CD4-positive, alpha-beta memory T cell (primary cell): ENCODE measurements at regions not wholly inside any gene's neighbourhood (a gene's known extent, or its start where the extent isn't known, plus 50 kb on each side); places are given as distances from the start of the nearest gene placed in this dataset.

Experiments used
- CTCF ChIA-PET: fragments of 350-600 bp; sonication (Branson Sonifier 250); formaldehyde crosslinking; loops from one replicate; lab custom pipeline; 2021; ENCODE audit warnings: inconsistent platforms; ENCODE audit not compliant: partially characterized antibody; lab: Charles Lee
- POLR2A ChIA-PET: fragments of 350-600 bp; sonication (Branson Sonifier 250); formaldehyde crosslinking; loops from one replicate; lab custom pipeline; 2021; ENCODE audit not compliant: partially characterized antibody; lab: Charles Lee
- DNase-seq, 5 donors: peaks; one replicate each; pipeline versions ENCODE4 v3.0.0 to v3.0.0-alpha.2; 2020 to 2022; ENCODE audit warnings: mixed read lengths in 1 of 5
- H3K27ac ChIP-seq: one replicate; pipeline ENCODE4 v1.7.0; 2013; ENCODE audit warnings: low read depth, low read length
- H3K27me3 ChIP-seq: 2 replicates; pipeline ENCODE4 v1.7.0; 2013; ENCODE audit warnings: mild to moderate bottlenecking, low read length, moderate library complexity; ENCODE audit not compliant: insufficient read depth
- H3K36me3 ChIP-seq: 2 replicates; pipeline ENCODE4 v1.7.0; 2013; ENCODE audit warnings: mild to moderate bottlenecking, low read length, moderate library complexity; ENCODE audit not compliant: insufficient read depth
- H3K4me1 ChIP-seq: 2 replicates; pipeline ENCODE4 v1.7.0; 2013; ENCODE audit warnings: mild to moderate bottlenecking, low read length, moderate library complexity; ENCODE audit not compliant: insufficient read depth
- H3K4me3 ChIP-seq, 2 donors: one replicate each; pipeline ENCODE4 v1.7.0; 2013; ENCODE audit warnings: low read length in 2 of 2, mild to moderate bottlenecking in 1 of 2
- H3K9me3 ChIP-seq, 2 donors: one replicate each; pipeline ENCODE4 v1.7.0; 2013; ENCODE audit warnings: low read length in 2 of 2, control low read depth in 1 of 2; ENCODE audit not compliant: control insufficient read depth in 1 of 2
- H3K27ac Mint-ChIP-seq, 7 donors: one replicate each; pipeline ENCODE4 v1.8.0; 2020 to 2021; ENCODE audit warnings: mixed read lengths in 7 of 7, mild to moderate bottlenecking in 6 of 7, inconsistent platforms in 3 of 7, moderate library complexity in 3 of 7
- H3K27me3 Mint-ChIP-seq, 2 donors: one replicate each; pipeline ENCODE4 v1.8.0; 2020 to 2021; ENCODE audit warnings: mixed read lengths in 2 of 2
- H3K36me3 Mint-ChIP-seq, 2 donors: one replicate each; pipeline ENCODE4 v1.8.0; 2020 to 2021; ENCODE audit warnings: mixed read lengths in 2 of 2, inconsistent platforms in 1 of 2, mild to moderate bottlenecking in 1 of 2
- H3K4me1 Mint-ChIP-seq, 4 donors: one replicate each; pipeline ENCODE4 v1.8.0; 2020 to 2021; ENCODE audit warnings: mixed read lengths in 4 of 4, mild to moderate bottlenecking in 1 of 4
- H3K4me3 Mint-ChIP-seq, 8 donors: one replicate each; pipeline ENCODE4 v1.8.0; 2020 to 2021; ENCODE audit warnings: mixed read lengths in 8 of 8, mild to moderate bottlenecking in 7 of 8, moderate library complexity in 6 of 8, inconsistent platforms in 3 of 8
- H3K9me3 Mint-ChIP-seq, 8 donors: one replicate each; pipeline ENCODE4 v1.8.0; 2020 to 2021; ENCODE audit warnings: mixed read lengths in 8 of 8, mild to moderate bottlenecking in 5 of 8, inconsistent platforms in 3 of 8, moderate library complexity in 1 of 8
- intact Hi-C: fragments of 100-400 bp; cut with micrococcal nuclease; formaldehyde crosslinking; loops from one replicate; pipeline ENCODE4 v1.15.1; 2023

- no peaks in the 10 kb centered on the region for H3K4me1 Mint-ChIP-seq
- Histone ChIP-seq H3K27ac (no peak overlapping the region), H3K36me3 (no peaks in the 10 kb centered on the region), H3K9me3 (no peaks in the 10 kb centered on the region), H3K4me1 (no peaks in the 10 kb centered on the region), H3K27me3 (no peaks in the 10 kb centered on the region), H3K4me3 (no peak overlapping the region)
- no peak for DNase-seq
- H3K27me3 Mint-ChIP-seq, result no peaks in the 10 kb centered on the region
- H3K27ac Mint-ChIP-seq, result no peak overlapping the region
- H3K9me3 Mint-ChIP-seq, result peaks cover 3 to 18% (median 6%) of the 10 kb centered on the region in 8 donors
- ChIA-PET CTCF (no interaction called here), POLR2A (no interaction called here)
- H3K4me3 Mint-ChIP-seq, result no peak overlapping the region
- intact Hi-C loops, result no loop called here
- no peaks in the 10 kb centered on the region for H3K36me3 Mint-ChIP-seq
Observed at GRCh38 chr3:80368616-80369015, 600.8 kb upstream of the ROBO1 start.

GRCh38 chr3:80366808-80367548 lies 599.2 kb upstream of the ROBO1 start:
- DNase-seq, result no peak
- no peaks in the 10 kb centered on the region for H3K4me1 ChIP-seq
- no peaks in the 10 kb centered on the region for H3K36me3 ChIP-seq
- peaks cover 0 to 1% (median 0%) of the 10 kb centered on the region in 4 donors for H3K4me1 Mint-ChIP-seq
- no peaks in the 10 kb centered on the region for H3K27me3 Mint-ChIP-seq
- POLR2A ChIA-PET, result no interaction called here
- H3K27me3 ChIP-seq, result no peaks in the 10 kb centered on the region
- H3K27ac ChIP-seq, result no peak overlapping the region
- CTCF ChIA-PET, result no interaction called here
- H3K9me3 Mint-ChIP-seq, result peaks cover 2 to 14% (median 5%) of the 10 kb centered on the region in 8 donors
- intact Hi-C loops, result no loop called here
- H3K4me3 ChIP-seq, result no peak overlapping the region
- no peaks in the 10 kb centered on the region for H3K9me3 ChIP-seq
- no peak overlapping the region for H3K27ac Mint-ChIP-seq
- H3K36me3 Mint-ChIP-seq, result no peaks in the 10 kb centered on the region
- no peak overlapping the region for H3K4me3 Mint-ChIP-seq

GRCh38 chr3:80357761-80358160 lies 590.0 kb upstream of the ROBO1 start:
- Mint-ChIP-seq H3K36me3 (no peaks in the 10 kb centered on the region), H3K27me3 (no peaks in the 10 kb centered on the region), H3K9me3 (peaks cover 0 to 20% (median 11%) of the 10 kb centered on the region in 8 donors), H3K4me3 (no peak overlapping the region), H3K4me1 (peaks cover 0 to 3% (median 0%) of the 10 kb centered on the region in 4 donors), H3K27ac (no peak overlapping the region)
- ChIA-PET POLR2A (no interaction called here), CTCF (no interaction called here)
- Histone ChIP-seq H3K4me1 (no peaks in the 10 kb centered on the region), H3K4me3 (no peak overlapping the region), H3K27me3 (no peaks in the 10 kb centered on the region), H3K27ac (no peak overlapping the region), H3K9me3 (no peaks in the 10 kb centered on the region), H3K36me3 (no peaks in the 10 kb centered on the region)
- no peak for DNase-seq
- intact Hi-C loops, result no loop called here

GRCh38 chr3:80355144-80355543 lies 587.3 kb upstream of the ROBO1 start:
- intact Hi-C loops, result no loop called here
- DNase-seq, result no peak
- H3K27me3 Mint-ChIP-seq, result no peaks in the 10 kb centered on the region
- Histone ChIP-seq H3K27ac (no peak overlapping the region), H3K27me3 (no peaks in the 10 kb centered on the region), H3K4me1 (no peaks in the 10 kb centered on the region), H3K4me3 (no peak overlapping the region), H3K36me3 (no peaks in the 10 kb centered on the region), H3K9me3 (no peaks in the 10 kb centered on the region)
- H3K27ac Mint-ChIP-seq, result no peak overlapping the region
- no peaks in the 10 kb centered on the region for H3K4me1 Mint-ChIP-seq
- no peak overlapping the region for H3K4me3 Mint-ChIP-seq
- peaks cover 0 to 21% (median 10%) of the 10 kb centered on the region in 8 donors for H3K9me3 Mint-ChIP-seq
- H3K36me3 Mint-ChIP-seq, result no peaks in the 10 kb centered on the region
- POLR2A ChIA-PET, result no interaction called here
- CTCF ChIA-PET, result no interaction called here

- Histone ChIP-seq H3K4me3 (no peak overlapping the region), H3K9me3 (no peaks in the 10 kb centered on the region), H3K4me1 (no peaks in the 10 kb centered on the region), H3K27me3 (no peaks in the 10 kb centered on the region), H3K36me3 (no peaks in the 10 kb centered on the region), H3K27ac (no peak overlapping the region)
- Mint-ChIP-seq H3K4me1 (no peaks in the 10 kb centered on the region), H3K4me3 (no peak overlapping the region), H3K36me3 (no peaks in the 10 kb centered on the region), H3K9me3 (peaks cover under 1 to 24% (median 9%) of the 10 kb centered on the region in 8 donors), H3K27me3 (no peaks in the 10 kb centered on the region), H3K27ac (no peak overlapping the region)
- no peak for DNase-seq
- CTCF ChIA-PET, result no interaction called here
- intact Hi-C loops, result no loop called here
- POLR2A ChIA-PET, result no interaction called here
Observed at GRCh38 chr3:80351201-80351600, 583.4 kb upstream of the ROBO1 start.

GRCh38 chr3:80350771-80351170 lies 583.0 kb upstream of the ROBO1 start:
- CTCF ChIA-PET, result no interaction called here

GRCh38 chr3:80338366-80338765 lies 570.6 kb upstream of the ROBO1 start:
- H3K4me3 Mint-ChIP-seq, result no peak overlapping the region
- H3K9me3 Mint-ChIP-seq, result peaks cover 5 to 20% (median 9%) of the 10 kb centered on the region in 8 donors
- intact Hi-C loops, result no loop called here
- Histone ChIP-seq H3K9me3 (no peaks in the 10 kb centered on the region), H3K36me3 (no peaks in the 10 kb centered on the region), H3K27ac (no peak overlapping the region), H3K4me3 (no peak overlapping the region), H3K27me3 (no peaks in the 10 kb centered on the region), H3K4me1 (no peaks in the 10 kb centered on the region)
- no peaks in the 10 kb centered on the region for H3K27me3 Mint-ChIP-seq
- ChIA-PET POLR2A (no interaction called here), CTCF (no interaction called here)
- DNase-seq, result no peak
- no peaks in the 10 kb centered on the region for H3K36me3 Mint-ChIP-seq
- H3K4me1 Mint-ChIP-seq, result no peaks in the 10 kb centered on the region
- H3K27ac Mint-ChIP-seq, result no peak overlapping the region

More at GRCh38 chr3:80350771-80351170, 583.0 kb upstream of the ROBO1 start:
- H3K4me1 Mint-ChIP-seq, result no peaks in the 10 kb centered on the region
- Histone ChIP-seq H3K27ac (no peak overlapping the region), H3K27me3 (no peaks in the 10 kb centered on the region), H3K4me3 (no peak overlapping the region), H3K36me3 (no peaks in the 10 kb centered on the region), H3K9me3 (no peaks in the 10 kb centered on the region), H3K4me1 (no peaks in the 10 kb centered on the region)
- no peak overlapping the region for H3K27ac Mint-ChIP-seq
- H3K9me3 Mint-ChIP-seq, result peaks cover 3 to 26% (median 9%) of the 10 kb centered on the region in 8 donors
- intact Hi-C loops, result no loop called here
- no peak overlapping the region for H3K4me3 Mint-ChIP-seq
- POLR2A ChIA-PET, result no interaction called here
- no peaks in the 10 kb centered on the region for H3K27me3 Mint-ChIP-seq
- DNase-seq, result no peak
- H3K36me3 Mint-ChIP-seq, result no peaks in the 10 kb centered on the region
